ENCODE measurements at regions not wholly inside any gene's neighbourhood (a gene's known extent, or its start where the extent isn't known, plus 50 kb on each side); places are given as distances from the start of the nearest gene placed in this dataset.

GRCh38 chr4:35818520-35818919 lies 425.8 kb downstream of the ARAP2 start:
- peak; percentile 1 to 28 for DNase-seq
- TF ChIP-seq GATA1 (IDR thresholded peaks at IDR 0.05; ENCODE audit: low read depth, low read length) (no peak), POLR2A (IDR thresholded peaks at IDR 0.05; ENCODE audit: low read length) (no peak)

- TF ChIP-seq POLR2A (IDR thresholded peaks at IDR 0.05; ENCODE audit: low read length) = no peak
- no peak for TF ChIP-seq GATA1 (IDR thresholded peaks at IDR 0.05; ENCODE audit: low read depth, low read length)
- DNase-seq = no peak
Observed at GRCh38 chr4:35820003-35820402, 424.3 kb downstream of the ARAP2 start.

GRCh38 chr4:35824231-35824630 lies 420.1 kb downstream of the ARAP2 start:
- TF ChIP-seq POLR2A (IDR thresholded peaks at IDR 0.05; ENCODE audit: low read length) = no peak
- no peak for TF ChIP-seq GATA1 (IDR thresholded peaks at IDR 0.05; ENCODE audit: low read depth, low read length)
- no peak for DNase-seq

GRCh38 chr4:35835893-35836292 lies 408.4 kb downstream of the ARAP2 start:
- no peak for TF ChIP-seq GATA1 (IDR thresholded peaks at IDR 0.05; ENCODE audit: low read depth, low read length)
- TF ChIP-seq POLR2A (IDR thresholded peaks at IDR 0.05; ENCODE audit: low read length) = no peak
- no peak for DNase-seq

- no peak for TF ChIP-seq POLR2A (IDR thresholded peaks at IDR 0.05; ENCODE audit: low read length)
- DNase-seq = no peak
Observed at GRCh38 chr4:35836596-35836995, 407.7 kb downstream of the ARAP2 start.

GRCh38 chr4:35867057-35867456 lies 377.3 kb downstream of the ARAP2 start:
- DNase-seq = no peak
- TF ChIP-seq GATA1 (IDR thresholded peaks at IDR 0.05; ENCODE audit: low read depth, low read length) (no peak), POLR2A (IDR thresholded peaks at IDR 0.05; ENCODE audit: low read length) (no peak)

- no peak for DNase-seq
- TF ChIP-seq POLR2A (IDR thresholded peaks at IDR 0.05; ENCODE audit: low read length) = no peak
- TF ChIP-seq GATA1 (IDR thresholded peaks at IDR 0.05; ENCODE audit: low read depth, low read length) = no peak
Observed at GRCh38 chr4:35872273-35872672, 372.0 kb downstream of the ARAP2 start.

GRCh38 chr4:35879479-35879878 lies 364.8 kb downstream of the ARAP2 start:
- TF ChIP-seq GATA1 (IDR thresholded peaks at IDR 0.05; ENCODE audit: low read depth, low read length) (no peak), POLR2A (IDR thresholded peaks at IDR 0.05; ENCODE audit: low read length) (no peak)
- DNase-seq = no peak

- no peak for DNase-seq
- no peak for TF ChIP-seq POLR2A (IDR thresholded peaks at IDR 0.05; ENCODE audit: low read length)
- no peak for TF ChIP-seq GATA1 (IDR thresholded peaks at IDR 0.05; ENCODE audit: low read depth, low read length)
Observed at GRCh38 chr4:35883108-35883507, 361.2 kb downstream of the ARAP2 start.

- no peak for DNase-seq
- no peak for TF ChIP-seq GATA1 (IDR thresholded peaks at IDR 0.05; ENCODE audit: low read depth, low read length)
- no peak for TF ChIP-seq POLR2A (IDR thresholded peaks at IDR 0.05; ENCODE audit: low read length)
Observed at GRCh38 chr4:35884714-35885480, 359.4 kb downstream of the ARAP2 start.

GRCh38 chr4:35897808-35898207 lies 346.5 kb downstream of the ARAP2 start:
- TF ChIP-seq POLR2A (IDR thresholded peaks at IDR 0.05; ENCODE audit: low read length) = no peak
- TF ChIP-seq GATA1 (IDR thresholded peaks at IDR 0.05; ENCODE audit: low read depth, low read length) = no peak
- DNase-seq = no peak

- DNase-seq = no peak
- TF ChIP-seq POLR2A (IDR thresholded peaks at IDR 0.05; ENCODE audit: low read length) (no peak), GATA1 (IDR thresholded peaks at IDR 0.05; ENCODE audit: low read depth, low read length) (no peak)
Observed at GRCh38 chr4:35900286-35901243, 343.7 kb downstream of the ARAP2 start.

- no peak for DNase-seq
- TF ChIP-seq GATA1 (IDR thresholded peaks at IDR 0.05; ENCODE audit: low read depth, low read length) = no peak
- TF ChIP-seq POLR2A (IDR thresholded peaks at IDR 0.05; ENCODE audit: low read length) = no peak
Observed at GRCh38 chr4:35912174-35912573, 332.1 kb downstream of the ARAP2 start.

- TF ChIP-seq POLR2A (IDR thresholded peaks at IDR 0.05; ENCODE audit: low read length) (no peak), GATA1 (IDR thresholded peaks at IDR 0.05; ENCODE audit: low read depth, low read length) (no peak)
- DNase-seq = no peak
Observed at GRCh38 chr4:35918491-35918977, 325.8 kb downstream of the ARAP2 start.
